ENCODE measurements at regions not wholly inside any gene's neighbourhood (a gene's known extent, or its start where the extent isn't known, plus 50 kb on each side); places are given as distances from the start of the nearest gene placed in this dataset.

DNA sequence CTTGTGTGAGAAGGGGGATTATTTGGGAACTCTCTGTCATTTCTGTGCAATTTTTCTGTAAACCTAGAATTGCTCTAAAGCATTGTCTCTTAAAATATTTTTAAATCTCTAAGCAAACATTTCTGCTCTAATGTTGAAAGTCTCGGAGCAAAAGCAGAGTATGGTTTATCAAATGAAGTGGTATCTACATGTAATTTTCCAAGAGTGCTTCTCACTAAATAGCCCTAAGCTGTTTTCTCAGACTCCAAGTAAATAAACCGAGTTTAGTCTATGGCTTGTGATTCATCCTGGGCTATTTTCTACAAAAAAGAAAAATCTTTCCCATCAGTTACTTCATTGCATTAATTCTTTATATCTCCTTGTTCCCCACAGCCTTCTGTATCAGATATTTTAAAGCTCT is 90.8 kb downstream of the METTL4 start (continued):
- TF ChIP-seq, protein P1, sequence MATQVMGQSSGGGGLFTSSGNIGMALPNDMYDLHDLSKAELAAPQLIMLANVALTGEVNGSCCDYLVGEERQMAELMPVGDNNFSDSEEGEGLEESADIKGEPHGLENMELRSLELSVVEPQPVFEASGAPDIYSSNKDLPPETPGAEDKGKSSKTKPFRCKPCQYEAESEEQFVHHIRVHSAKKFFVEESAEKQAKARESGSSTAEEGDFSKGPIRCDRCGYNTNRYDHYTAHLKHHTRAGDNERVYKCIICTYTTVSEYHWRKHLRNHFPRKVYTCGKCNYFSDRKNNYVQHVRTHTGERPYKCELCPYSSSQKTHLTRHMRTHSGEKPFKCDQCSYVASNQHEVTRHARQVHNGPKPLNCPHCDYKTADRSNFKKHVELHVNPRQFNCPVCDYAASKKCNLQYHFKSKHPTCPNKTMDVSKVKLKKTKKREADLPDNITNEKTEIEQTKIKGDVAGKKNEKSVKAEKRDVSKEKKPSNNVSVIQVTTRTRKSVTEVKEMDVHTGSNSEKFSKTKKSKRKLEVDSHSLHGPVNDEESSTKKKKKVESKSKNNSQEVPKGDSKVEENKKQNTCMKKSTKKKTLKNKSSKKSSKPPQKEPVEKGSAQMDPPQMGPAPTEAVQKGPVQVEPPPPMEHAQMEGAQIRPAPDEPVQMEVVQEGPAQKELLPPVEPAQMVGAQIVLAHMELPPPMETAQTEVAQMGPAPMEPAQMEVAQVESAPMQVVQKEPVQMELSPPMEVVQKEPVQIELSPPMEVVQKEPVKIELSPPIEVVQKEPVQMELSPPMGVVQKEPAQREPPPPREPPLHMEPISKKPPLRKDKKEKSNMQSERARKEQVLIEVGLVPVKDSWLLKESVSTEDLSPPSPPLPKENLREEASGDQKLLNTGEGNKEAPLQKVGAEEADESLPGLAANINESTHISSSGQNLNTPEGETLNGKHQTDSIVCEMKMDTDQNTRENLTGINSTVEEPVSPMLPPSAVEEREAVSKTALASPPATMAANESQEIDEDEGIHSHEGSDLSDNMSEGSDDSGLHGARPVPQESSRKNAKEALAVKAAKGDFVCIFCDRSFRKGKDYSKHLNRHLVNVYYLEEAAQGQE (IDR thresholded peaks at IDR 0.05; ENCODE audit: low read depth): no peak

DNA sequence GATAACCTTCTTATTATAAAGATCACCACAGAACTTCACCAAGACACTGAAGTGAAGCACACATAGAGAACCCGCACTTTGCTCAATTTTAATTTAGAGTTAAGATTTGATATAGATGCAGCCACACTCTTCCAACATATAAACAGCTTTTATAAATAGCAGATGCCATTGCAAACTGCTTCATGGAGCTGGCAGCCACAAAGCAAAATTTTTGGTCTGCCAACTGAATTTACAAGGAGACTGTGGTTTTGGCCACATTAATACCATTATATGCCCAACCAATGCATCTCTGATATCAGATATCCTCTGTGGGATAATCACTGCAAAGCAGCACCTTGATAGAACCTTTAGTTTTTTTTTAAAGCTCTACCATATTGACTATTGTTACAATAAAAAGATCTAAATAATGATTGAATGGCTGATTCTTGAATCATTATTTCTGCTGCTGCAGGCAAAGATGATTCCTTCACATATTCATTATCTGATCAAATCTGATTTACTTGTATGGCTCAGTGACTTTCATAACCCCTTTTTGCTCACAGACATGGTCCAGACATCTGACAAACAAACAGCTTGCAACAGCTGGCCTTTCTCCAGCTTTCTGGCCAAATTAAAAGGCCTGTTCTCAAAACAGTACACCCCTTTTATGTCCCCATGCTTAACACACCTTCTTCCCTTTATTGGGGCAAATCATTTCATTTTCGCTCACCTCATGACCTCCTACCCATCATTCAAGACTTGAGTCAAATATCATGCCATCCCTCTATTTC is 88.4 kb downstream of the METTL4 start:
- BruUV-seq (replicated peaks): no TSS peak
- Histone ChIP-seq H3K79me2 (ENCODE audit: insufficient read depth, low read length) (no peaks in the 10 kb centered on the region), H3K36me3 (ENCODE audit: control insufficient read depth in 1 of 2, insufficient read depth in 2 of 2, low read length in 2 of 2) (no peaks in the 10 kb centered on the region), H3K4me3 (replicated peaks in 1 of 2; ENCODE audit: low read depth in 1 of 2, low read length in 2 of 2) (no peak overlapping the region), H3K9me2 (ENCODE audit: insufficient read depth) (no peaks in the 10 kb centered on the region), H3K9me3 (ENCODE audit: control insufficient read depth in 1 of 2, insufficient read depth in 1 of 2, low read depth in 1 of 2, low read length in 2 of 2) (no peaks in the 10 kb centered on the region), H3K27me3 (ENCODE audit: insufficient read depth, low read length) (no peaks in the 10 kb centered on the region), H3K9ac (ENCODE audit: low read length) (no peak overlapping the region), H2AFZ (ENCODE audit: low read depth, low read length, poor library complexity, severe bottlenecking) (no peak overlapping the region), H3K27ac (ENCODE audit: low read depth, low read length) (no peak overlapping the region), H3K4me2 (ENCODE audit: low read length) (no peak overlapping the region), H4K20me1 (ENCODE audit: insufficient read depth) (no peaks in the 10 kb centered on the region), H3K4me1 (ENCODE audit: control insufficient read depth in 1 of 2, insufficient read depth in 2 of 2, low read length in 2 of 2) (no peaks in the 10 kb centered on the region)
- ATAC-seq (no peak), DNase-seq (ENCODE audit: low read depth, low spot score) (no peak)
- POLR2A ChIA-PET: no interaction called here
- CTCF ChIA-PET: no interaction called here
- RAD21 ChIA-PET (ENCODE audit: low non-redundant PET in 1 of 2, low total read pairs in 2 of 2, uncharacterized antibody in 2 of 2, unreplicated experiment in 2 of 2): no interaction called here
- TF ChIP-seq, protein P2, sequence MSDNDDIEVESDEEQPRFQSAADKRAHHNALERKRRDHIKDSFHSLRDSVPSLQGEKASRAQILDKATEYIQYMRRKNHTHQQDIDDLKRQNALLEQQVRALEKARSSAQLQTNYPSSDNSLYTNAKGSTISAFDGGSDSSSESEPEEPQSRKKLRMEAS (IDR thresholded peaks at IDR 0.05): no peak
- TF ChIP-seq ZFX (IDR thresholded peaks at IDR 0.05) (no peak), ELF1 (IDR thresholded peaks at IDR 0.05; ENCODE audit: borderline replicate concordance, low read depth) (no peak), JUND (IDR thresholded peaks at IDR 0.05) (no peak), POLR2AphosphoS5 (IDR thresholded peaks at IDR 0.05; ENCODE audit: low read depth, low read length) (no peak), RAD21 (IDR thresholded peaks at IDR 0.05; ENCODE audit: low read depth) (no peak), EZH2 (IDR thresholded peaks at IDR 0.05) (no peak)
- TF ChIP-seq, protein P3, sequence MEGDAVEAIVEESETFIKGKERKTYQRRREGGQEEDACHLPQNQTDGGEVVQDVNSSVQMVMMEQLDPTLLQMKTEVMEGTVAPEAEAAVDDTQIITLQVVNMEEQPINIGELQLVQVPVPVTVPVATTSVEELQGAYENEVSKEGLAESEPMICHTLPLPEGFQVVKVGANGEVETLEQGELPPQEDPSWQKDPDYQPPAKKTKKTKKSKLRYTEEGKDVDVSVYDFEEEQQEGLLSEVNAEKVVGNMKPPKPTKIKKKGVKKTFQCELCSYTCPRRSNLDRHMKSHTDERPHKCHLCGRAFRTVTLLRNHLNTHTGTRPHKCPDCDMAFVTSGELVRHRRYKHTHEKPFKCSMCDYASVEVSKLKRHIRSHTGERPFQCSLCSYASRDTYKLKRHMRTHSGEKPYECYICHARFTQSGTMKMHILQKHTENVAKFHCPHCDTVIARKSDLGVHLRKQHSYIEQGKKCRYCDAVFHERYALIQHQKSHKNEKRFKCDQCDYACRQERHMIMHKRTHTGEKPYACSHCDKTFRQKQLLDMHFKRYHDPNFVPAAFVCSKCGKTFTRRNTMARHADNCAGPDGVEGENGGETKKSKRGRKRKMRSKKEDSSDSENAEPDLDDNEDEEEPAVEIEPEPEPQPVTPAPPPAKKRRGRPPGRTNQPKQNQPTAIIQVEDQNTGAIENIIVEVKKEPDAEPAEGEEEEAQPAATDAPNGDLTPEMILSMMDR (IDR thresholded peaks at IDR 0.05 in 2 of 3, conservative IDR thresholded peaks at IDR 0.05 in 1 of 3; ENCODE audit: borderline replicate concordance in 1 of 3, insufficient read depth in 1 of 3, low read depth in 2 of 3, low read length in 2 of 3): no peak
- TF ChIP-seq, protein P4, sequence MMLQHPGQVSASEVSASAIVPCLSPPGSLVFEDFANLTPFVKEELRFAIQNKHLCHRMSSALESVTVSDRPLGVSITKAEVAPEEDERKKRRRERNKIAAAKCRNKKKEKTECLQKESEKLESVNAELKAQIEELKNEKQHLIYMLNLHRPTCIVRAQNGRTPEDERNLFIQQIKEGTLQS (IDR thresholded peaks at IDR 0.05): no peak
- intact Hi-C loops (cut with micrococcal nuclease): loop anchor here (5.0 kb wide), 1 partner anchor 1586 kb away; no protein-coding TSS in a partner anchor
